ENCODE measurements at regions not wholly inside any gene's neighbourhood (a gene's known extent, or its start where the extent isn't known, plus 50 kb on each side); places are given as distances from the start of the nearest gene placed in this dataset.

DNA sequence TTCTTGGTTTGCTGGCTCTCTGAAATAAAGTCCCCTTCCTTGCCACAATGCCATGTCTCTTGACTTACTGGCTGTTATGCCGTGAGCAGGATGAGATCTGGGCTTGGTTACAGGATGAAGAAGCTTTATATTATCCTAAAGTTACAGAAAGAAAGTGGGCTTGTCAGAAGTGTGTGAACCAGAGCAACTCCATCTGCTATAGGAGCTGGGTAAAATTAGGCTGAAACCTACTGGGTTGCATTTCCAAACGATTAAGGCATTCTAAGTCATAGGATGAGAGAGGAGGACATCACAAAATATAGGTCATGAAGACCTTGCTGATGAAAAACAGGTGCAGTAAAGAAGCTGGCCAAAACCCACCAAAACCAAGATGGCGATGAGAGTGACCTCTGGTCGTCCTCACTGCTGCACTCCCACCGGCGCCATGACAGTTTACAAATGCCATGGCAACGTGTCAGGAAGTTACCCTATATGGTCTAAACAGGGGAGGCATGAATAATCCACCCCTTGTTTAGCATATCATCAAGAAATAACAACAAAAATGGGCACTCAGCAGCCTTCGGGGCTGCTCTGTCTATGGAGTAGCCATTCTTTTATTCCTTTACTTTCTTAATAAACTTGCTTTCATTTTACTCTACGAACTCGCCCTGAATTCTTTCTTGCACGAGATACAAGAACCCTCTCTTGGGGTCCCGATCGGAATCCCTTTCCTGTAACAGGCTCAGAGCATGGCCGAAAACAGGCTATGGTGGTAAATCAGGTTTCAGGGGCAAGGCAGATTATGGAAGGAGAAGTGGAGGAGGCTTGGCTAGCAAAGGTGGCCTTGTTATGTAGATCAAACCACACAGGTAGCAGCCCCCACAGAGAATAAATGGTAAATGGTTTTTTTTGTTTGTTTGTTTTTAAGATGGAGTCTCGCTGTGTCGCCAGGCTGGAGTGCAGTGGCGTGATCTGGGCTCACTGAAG is 81.3 kb upstream of the C16orf82 start (continued):
- TF ChIP-seq, protein P1, sequence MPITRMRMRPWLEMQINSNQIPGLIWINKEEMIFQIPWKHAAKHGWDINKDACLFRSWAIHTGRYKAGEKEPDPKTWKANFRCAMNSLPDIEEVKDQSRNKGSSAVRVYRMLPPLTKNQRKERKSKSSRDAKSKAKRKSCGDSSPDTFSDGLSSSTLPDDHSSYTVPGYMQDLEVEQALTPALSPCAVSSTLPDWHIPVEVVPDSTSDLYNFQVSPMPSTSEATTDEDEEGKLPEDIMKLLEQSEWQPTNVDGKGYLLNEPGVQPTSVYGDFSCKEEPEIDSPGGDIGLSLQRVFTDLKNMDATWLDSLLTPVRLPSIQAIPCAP (CRISPR knock-in tag; IDR thresholded peaks at IDR 0.05), result no peak
- TF ChIP-seq, protein P2, sequence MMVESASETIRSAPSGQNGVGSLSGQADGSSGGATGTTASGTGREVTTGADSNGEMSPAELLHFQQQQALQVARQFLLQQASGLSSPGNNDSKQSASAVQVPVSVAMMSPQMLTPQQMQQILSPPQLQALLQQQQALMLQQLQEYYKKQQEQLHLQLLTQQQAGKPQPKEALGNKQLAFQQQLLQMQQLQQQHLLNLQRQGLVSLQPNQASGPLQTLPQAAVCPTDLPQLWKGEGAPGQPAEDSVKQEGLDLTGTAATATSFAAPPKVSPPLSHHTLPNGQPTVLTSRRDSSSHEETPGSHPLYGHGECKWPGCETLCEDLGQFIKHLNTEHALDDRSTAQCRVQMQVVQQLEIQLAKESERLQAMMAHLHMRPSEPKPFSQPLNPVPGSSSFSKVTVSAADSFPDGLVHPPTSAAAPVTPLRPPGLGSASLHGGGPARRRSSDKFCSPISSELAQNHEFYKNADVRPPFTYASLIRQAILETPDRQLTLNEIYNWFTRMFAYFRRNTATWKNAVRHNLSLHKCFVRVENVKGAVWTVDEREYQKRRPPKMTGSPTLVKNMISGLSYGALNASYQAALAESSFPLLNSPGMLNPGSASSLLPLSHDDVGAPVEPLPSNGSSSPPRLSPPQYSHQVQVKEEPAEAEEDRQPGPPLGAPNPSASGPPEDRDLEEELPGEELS (CRISPR knock-in tag; IDR thresholded peaks at IDR 0.05), result no peak
- TF ChIP-seq, protein P3, sequence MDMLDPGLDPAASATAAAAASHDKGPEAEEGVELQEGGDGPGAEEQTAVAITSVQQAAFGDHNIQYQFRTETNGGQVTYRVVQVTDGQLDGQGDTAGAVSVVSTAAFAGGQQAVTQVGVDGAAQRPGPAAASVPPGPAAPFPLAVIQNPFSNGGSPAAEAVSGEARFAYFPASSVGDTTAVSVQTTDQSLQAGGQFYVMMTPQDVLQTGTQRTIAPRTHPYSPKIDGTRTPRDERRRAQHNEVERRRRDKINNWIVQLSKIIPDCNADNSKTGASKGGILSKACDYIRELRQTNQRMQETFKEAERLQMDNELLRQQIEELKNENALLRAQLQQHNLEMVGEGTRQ (CRISPR knock-in tag; IDR thresholded peaks at IDR 0.05), result no peak
- TF ChIP-seq ZNF219 (CRISPR knock-in tag; IDR thresholded peaks at IDR 0.05; ENCODE audit: borderline replicate concordance) (no peak), RELA (CRISPR knock-in tag; IDR thresholded peaks at IDR 0.05; ENCODE audit: borderline replicate concordance) (no peak)
- TF ChIP-seq, protein P4, sequence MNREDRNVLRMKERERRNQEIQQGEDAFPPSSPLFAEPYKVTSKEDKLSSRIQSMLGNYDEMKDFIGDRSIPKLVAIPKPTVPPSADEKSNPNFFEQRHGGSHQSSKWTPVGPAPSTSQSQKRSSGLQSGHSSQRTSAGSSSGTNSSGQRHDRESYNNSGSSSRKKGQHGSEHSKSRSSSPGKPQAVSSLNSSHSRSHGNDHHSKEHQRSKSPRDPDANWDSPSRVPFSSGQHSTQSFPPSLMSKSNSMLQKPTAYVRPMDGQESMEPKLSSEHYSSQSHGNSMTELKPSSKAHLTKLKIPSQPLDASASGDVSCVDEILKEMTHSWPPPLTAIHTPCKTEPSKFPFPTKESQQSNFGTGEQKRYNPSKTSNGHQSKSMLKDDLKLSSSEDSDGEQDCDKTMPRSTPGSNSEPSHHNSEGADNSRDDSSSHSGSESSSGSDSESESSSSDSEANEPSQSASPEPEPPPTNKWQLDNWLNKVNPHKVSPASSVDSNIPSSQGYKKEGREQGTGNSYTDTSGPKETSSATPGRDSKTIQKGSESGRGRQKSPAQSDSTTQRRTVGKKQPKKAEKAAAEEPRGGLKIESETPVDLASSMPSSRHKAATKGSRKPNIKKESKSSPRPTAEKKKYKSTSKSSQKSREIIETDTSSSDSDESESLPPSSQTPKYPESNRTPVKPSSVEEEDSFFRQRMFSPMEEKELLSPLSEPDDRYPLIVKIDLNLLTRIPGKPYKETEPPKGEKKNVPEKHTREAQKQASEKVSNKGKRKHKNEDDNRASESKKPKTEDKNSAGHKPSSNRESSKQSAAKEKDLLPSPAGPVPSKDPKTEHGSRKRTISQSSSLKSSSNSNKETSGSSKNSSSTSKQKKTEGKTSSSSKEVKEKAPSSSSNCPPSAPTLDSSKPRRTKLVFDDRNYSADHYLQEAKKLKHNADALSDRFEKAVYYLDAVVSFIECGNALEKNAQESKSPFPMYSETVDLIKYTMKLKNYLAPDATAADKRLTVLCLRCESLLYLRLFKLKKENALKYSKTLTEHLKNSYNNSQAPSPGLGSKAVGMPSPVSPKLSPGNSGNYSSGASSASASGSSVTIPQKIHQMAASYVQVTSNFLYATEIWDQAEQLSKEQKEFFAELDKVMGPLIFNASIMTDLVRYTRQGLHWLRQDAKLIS (CRISPR knock-in tag; IDR thresholded peaks at IDR 0.05; ENCODE audit: borderline replicate concordance), result no peak

DNA sequence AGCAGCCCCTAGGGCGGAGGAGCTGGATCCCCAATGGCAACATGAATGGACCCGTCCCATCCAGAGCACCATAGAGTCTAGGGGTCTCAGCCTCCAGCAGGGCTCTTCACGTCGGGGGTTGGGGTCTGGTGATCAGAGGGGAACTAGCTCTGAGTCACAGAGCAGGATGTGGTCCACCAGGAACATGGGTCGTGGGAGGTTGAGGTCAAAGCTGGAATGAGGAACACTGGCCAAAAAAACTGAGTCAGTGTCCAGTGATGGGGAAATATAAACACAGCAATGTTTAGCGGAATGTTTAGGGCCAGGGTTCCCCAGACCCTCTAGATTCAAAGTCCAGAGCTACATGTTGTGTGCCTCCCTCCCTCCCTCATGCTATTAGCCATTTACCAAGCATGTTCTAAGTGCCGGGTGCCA is 79.1 kb upstream of the C16orf82 start:
- Mint-ChIP-seq H3K36me3 (peaks cover 10% of the 10 kb centered on the region), H3K27ac (peak overlapping the region; percentile 99; the same call in 1 of the 2 replicates), H3K9me3 (peaks cover 16% of the 10 kb centered on the region), H3K4me3 (no peak overlapping the region), H3K4me1 (peaks cover 49% of the 10 kb centered on the region), H3K27me3 (ENCODE audit: low read depth) (peaks cover 6% of the 10 kb centered on the region; the same call in 1 of the 2 replicates)
- POLR2A ChIA-PET, result interaction anchor here (0.6 to 0.7 kb wide), 3 partner anchors 10 to 1835 kb away, joined by 3 to 10 read pairs (median 3); no protein-coding TSS in a partner anchor
- DNase-seq (ENCODE audit: low spot score) (no peak), ATAC-seq (no peak)
- TF ChIP-seq, protein P5, sequence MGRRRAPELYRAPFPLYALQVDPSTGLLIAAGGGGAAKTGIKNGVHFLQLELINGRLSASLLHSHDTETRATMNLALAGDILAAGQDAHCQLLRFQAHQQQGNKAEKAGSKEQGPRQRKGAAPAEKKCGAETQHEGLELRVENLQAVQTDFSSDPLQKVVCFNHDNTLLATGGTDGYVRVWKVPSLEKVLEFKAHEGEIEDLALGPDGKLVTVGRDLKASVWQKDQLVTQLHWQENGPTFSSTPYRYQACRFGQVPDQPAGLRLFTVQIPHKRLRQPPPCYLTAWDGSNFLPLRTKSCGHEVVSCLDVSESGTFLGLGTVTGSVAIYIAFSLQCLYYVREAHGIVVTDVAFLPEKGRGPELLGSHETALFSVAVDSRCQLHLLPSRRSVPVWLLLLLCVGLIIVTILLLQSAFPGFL (CRISPR knock-in tag; IDR thresholded peaks at IDR 0.05; ENCODE audit: borderline replicate concordance), result no peak
- TF ChIP-seq SP1 (CRISPR knock-in tag; conservative IDR thresholded peaks at IDR 0.05), result no peak
- no peak for TF ChIP-seq CBFB (CRISPR knock-in tag; IDR thresholded peaks at IDR 0.05; ENCODE audit: low read depth)
- TF ChIP-seq, protein P6, sequence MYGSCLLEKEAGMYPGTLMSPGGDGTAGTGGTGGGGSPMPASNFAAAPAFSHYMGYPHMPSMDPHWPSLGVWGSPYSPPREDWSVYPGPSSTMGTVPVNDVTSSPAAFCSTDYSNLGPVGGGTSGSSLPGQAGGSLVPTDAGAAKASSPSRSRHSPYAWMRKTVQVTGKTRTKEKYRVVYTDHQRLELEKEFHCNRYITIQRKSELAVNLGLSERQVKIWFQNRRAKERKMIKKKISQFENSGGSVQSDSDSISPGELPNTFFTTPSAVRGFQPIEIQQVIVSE (CRISPR knock-in tag; IDR thresholded peaks at IDR 0.05; ENCODE audit: borderline replicate concordance), result no peak
- TF ChIP-seq NR1H2 (CRISPR knock-in tag; IDR thresholded peaks at IDR 0.05), result no peak
- no peak for TF ChIP-seq ESRRA (CRISPR knock-in tag; IDR thresholded peaks at IDR 0.05; ENCODE audit: borderline replicate concordance)
- CTCF ChIA-PET, result interaction anchor here (2.1 to 2.4 kb wide), 2 partner anchors 24 to 122 kb away, joined by 11 to 33 read pairs; no protein-coding TSS in a partner anchor
